ENCODE measurements at regions not wholly inside any gene's neighbourhood (a gene's known extent, or its start where the extent isn't known, plus 50 kb on each side); places are given as distances from the start of the nearest gene placed in this dataset.

DNA sequence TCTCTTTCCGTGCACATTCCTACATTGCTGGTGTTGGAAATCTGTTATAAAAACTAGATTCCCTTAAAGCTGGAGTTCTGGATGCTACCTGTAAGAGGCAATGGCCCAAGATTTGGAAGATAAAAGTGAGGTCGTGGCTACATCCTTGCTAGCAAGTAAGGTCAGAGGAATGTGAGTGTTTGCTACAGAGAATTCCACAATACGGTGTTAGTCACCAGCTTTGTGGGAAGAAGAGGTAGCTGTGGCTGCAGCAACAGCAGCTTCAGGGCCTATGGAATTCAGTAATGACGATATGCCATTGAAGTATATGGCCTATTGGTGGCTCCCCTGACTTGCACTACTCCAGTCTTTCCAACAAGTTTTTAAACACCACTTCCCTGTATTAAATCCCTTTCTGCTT lies 227.7 kb upstream of the TMEM260 start:
- TF ChIP-seq, protein P1, sequence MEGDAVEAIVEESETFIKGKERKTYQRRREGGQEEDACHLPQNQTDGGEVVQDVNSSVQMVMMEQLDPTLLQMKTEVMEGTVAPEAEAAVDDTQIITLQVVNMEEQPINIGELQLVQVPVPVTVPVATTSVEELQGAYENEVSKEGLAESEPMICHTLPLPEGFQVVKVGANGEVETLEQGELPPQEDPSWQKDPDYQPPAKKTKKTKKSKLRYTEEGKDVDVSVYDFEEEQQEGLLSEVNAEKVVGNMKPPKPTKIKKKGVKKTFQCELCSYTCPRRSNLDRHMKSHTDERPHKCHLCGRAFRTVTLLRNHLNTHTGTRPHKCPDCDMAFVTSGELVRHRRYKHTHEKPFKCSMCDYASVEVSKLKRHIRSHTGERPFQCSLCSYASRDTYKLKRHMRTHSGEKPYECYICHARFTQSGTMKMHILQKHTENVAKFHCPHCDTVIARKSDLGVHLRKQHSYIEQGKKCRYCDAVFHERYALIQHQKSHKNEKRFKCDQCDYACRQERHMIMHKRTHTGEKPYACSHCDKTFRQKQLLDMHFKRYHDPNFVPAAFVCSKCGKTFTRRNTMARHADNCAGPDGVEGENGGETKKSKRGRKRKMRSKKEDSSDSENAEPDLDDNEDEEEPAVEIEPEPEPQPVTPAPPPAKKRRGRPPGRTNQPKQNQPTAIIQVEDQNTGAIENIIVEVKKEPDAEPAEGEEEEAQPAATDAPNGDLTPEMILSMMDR (IDR thresholded peaks at IDR 0.05; ENCODE audit: insufficient read depth, low read depth, low read length) = no peak
- TF ChIP-seq EZH2 (IDR thresholded peaks at IDR 0.05; ENCODE audit: insufficient read depth, low read length) = no peak
- Histone ChIP-seq H2AFZ (ENCODE audit: low read depth, low read length) (no peak overlapping the region), H3K79me2 (ENCODE audit: insufficient read depth, low read length) (no peaks in the 10 kb centered on the region), H3K27ac (ENCODE audit: low read depth, low read length) (no peak overlapping the region), H3K4me3 (ENCODE audit: insufficient read depth, low read depth, low read length) (no peak overlapping the region), H3K36me3 (ENCODE audit: insufficient read depth, low read length) (no peaks in the 10 kb centered on the region), H3K27me3 (ENCODE audit: insufficient read depth, low read length) (no peaks in the 10 kb centered on the region), H3K4me2 (ENCODE audit: low read length) (no peak overlapping the region), H3K4me1 (ENCODE audit: insufficient read depth, low read length) (peaks cover 3% of the 10 kb centered on the region), H3K9me3 (ENCODE audit: insufficient read depth, low read depth, low read length) (no peaks in the 10 kb centered on the region), H4K20me1 (ENCODE audit: insufficient read depth, low read length) (no peaks in the 10 kb centered on the region), H3K9ac (ENCODE audit: low read length) (no peak overlapping the region)
- DNase-seq (ENCODE audit: low read depth) = peak; percentile 92
- Mint-ChIP-seq H3K4me3 (ENCODE audit: unreplicated experiment) (no peak overlapping the region), H3K9me3 (ENCODE audit: unreplicated experiment) (peaks cover 3% of the 10 kb centered on the region), H3K4me1 (ENCODE audit: low read depth, unreplicated experiment) (peaks cover 8% of the 10 kb centered on the region), H3K36me3 (ENCODE audit: low read depth, unreplicated experiment) (no peaks in the 10 kb centered on the region), H3K27me3 (ENCODE audit: low read depth, unreplicated experiment) (no peaks in the 10 kb centered on the region), H3K27ac (ENCODE audit: unreplicated experiment) (no peak overlapping the region)
- FAIRE-seq = peak; percentile 99

GRCh38 chr14:56352999-56353398 lies 226.6 kb upstream of the TMEM260 start:
- no peaks in the 10 kb centered on the region for H3K36me3 ChIP-seq (ENCODE audit: insufficient read depth, low read length)
- Mint-ChIP-seq H3K36me3 (ENCODE audit: low read depth, unreplicated experiment) (no peaks in the 10 kb centered on the region), H3K4me1 (ENCODE audit: low read depth, unreplicated experiment) (peaks cover 8% of the 10 kb centered on the region), H3K27ac (ENCODE audit: unreplicated experiment) (no peak overlapping the region), H3K27me3 (ENCODE audit: low read depth, unreplicated experiment) (no peaks in the 10 kb centered on the region), H3K4me3 (ENCODE audit: unreplicated experiment) (no peak overlapping the region), H3K9me3 (ENCODE audit: unreplicated experiment) (peaks cover 3% of the 10 kb centered on the region)
- H3K4me2 ChIP-seq (ENCODE audit: low read length) = no peak overlapping the region
- H3K27ac ChIP-seq (ENCODE audit: low read depth, low read length) = no peak overlapping the region
- H4K20me1 ChIP-seq (ENCODE audit: insufficient read depth, low read length) = no peaks in the 10 kb centered on the region
- peaks cover 3% of the 10 kb centered on the region for H3K4me1 ChIP-seq (ENCODE audit: insufficient read depth, low read length)
- H3K9me3 ChIP-seq (ENCODE audit: insufficient read depth, low read depth, low read length) = no peaks in the 10 kb centered on the region
- FAIRE-seq = no peak
- no peak for TF ChIP-seq EZH2 (IDR thresholded peaks at IDR 0.05; ENCODE audit: insufficient read depth, low read length)
- TF ChIP-seq, protein P1 (IDR thresholded peaks at IDR 0.05; ENCODE audit: insufficient read depth, low read depth, low read length) = no peak
- H3K79me2 ChIP-seq (ENCODE audit: insufficient read depth, low read length) = no peaks in the 10 kb centered on the region
- H2AFZ ChIP-seq (ENCODE audit: low read depth, low read length) = no peak overlapping the region
- H3K27me3 ChIP-seq (ENCODE audit: insufficient read depth, low read length) = no peaks in the 10 kb centered on the region
- H3K4me3 ChIP-seq (ENCODE audit: insufficient read depth, low read depth, low read length) = no peak overlapping the region
- no peak overlapping the region for H3K9ac ChIP-seq (ENCODE audit: low read length)
- DNase-seq (ENCODE audit: low read depth) = no peak

DNA sequence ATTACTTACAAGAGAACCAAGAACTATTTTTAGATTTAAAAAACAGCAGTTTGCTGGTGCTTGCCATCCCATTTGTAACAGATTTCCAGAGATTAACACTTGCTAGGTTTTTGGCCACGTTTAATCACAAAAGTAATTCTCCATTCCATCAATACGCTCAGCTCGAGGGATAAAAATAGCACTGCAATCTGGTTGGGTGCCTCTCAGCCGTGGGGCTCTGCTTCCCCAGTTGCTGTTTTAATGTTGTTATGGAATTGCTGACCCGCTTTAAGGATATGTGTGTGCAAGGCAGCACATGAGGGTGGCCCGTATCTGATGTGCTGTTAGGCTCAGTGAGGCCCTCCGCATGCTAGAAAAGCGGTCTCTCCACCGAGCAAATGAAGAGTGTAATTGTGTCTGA lies 222.2 kb upstream of the TMEM260 start:
- no peak overlapping the region for H3K27ac Mint-ChIP-seq (ENCODE audit: unreplicated experiment)
- no peaks in the 10 kb centered on the region for H3K36me3 ChIP-seq (ENCODE audit: insufficient read depth, low read length)
- H3K9ac ChIP-seq (ENCODE audit: low read length) = no peak overlapping the region
- no peak overlapping the region for H3K4me2 ChIP-seq (ENCODE audit: low read length)
- H3K79me2 ChIP-seq (ENCODE audit: insufficient read depth, low read length) = no peaks in the 10 kb centered on the region
- H2AFZ ChIP-seq (ENCODE audit: low read depth, low read length) = no peak overlapping the region
- no peaks in the 10 kb centered on the region for H3K36me3 Mint-ChIP-seq (ENCODE audit: low read depth, unreplicated experiment)
- no peaks in the 10 kb centered on the region for H3K27me3 Mint-ChIP-seq (ENCODE audit: low read depth, unreplicated experiment)
- H3K27ac ChIP-seq (ENCODE audit: low read depth, low read length) = no peak overlapping the region
- TF ChIP-seq EZH2 (IDR thresholded peaks at IDR 0.05; ENCODE audit: insufficient read depth, low read length) = no peak
- TF ChIP-seq, protein P1 (IDR thresholded peaks at IDR 0.05; ENCODE audit: insufficient read depth, low read depth, low read length) = no peak
- no peaks in the 10 kb centered on the region for H4K20me1 ChIP-seq (ENCODE audit: insufficient read depth, low read length)
- H3K27me3 ChIP-seq (ENCODE audit: insufficient read depth, low read length) = no peaks in the 10 kb centered on the region
- H3K4me1 Mint-ChIP-seq (ENCODE audit: low read depth, unreplicated experiment) = peaks cover 5% of the 10 kb centered on the region
- no peak overlapping the region for H3K4me3 Mint-ChIP-seq (ENCODE audit: unreplicated experiment)
- H3K9me3 ChIP-seq (ENCODE audit: insufficient read depth, low read depth, low read length) = no peaks in the 10 kb centered on the region
- no peak overlapping the region for H3K4me3 ChIP-seq (ENCODE audit: insufficient read depth, low read depth, low read length)
- no peak for DNase-seq (ENCODE audit: low read depth)
- no peaks in the 10 kb centered on the region for H3K9me3 Mint-ChIP-seq (ENCODE audit: unreplicated experiment)
- FAIRE-seq = no peak
- H3K4me1 ChIP-seq (ENCODE audit: insufficient read depth, low read length) = no peaks in the 10 kb centered on the region

Measured in astrocyte (in vitro differentiated cells and primary cell).